HG02973 (cell line): ENCODE measurements at regions not wholly inside any gene's neighbourhood (a gene's known extent, or its start where the extent isn't known, plus 50 kb on each side); places are given as distances from the start of the nearest gene placed in this dataset.

Experiments used
- ATAC-seq: cut with Tn5 transposase; IDR thresholded peaks from one replicate; pipeline ENCODE4 v1.9.1; 2021; ENCODE audit warnings: moderate library complexity; ENCODE audit not compliant: unreplicated experiment

DNA sequence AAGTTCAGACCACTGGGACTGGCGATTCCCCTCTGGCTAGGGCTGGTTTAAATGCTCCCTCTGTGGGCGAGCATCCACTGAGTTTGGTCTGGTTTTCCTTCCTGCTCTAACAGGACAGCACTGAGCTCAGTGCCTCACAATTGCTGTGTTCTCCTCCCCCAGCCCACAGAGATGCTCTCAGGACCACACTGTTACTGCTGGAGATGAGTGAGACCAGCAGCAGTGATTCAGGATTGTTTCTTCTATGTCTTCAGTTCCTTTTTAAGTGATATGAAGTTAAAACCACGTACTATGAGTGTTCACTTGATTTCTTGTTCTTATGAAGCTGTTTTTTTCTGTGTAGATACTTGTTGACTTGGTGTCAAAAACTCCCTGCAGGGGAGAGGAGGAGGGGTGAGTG, 180.4 kb upstream of the COL8A1 start:
- no peak for ATAC-seq

DNA sequence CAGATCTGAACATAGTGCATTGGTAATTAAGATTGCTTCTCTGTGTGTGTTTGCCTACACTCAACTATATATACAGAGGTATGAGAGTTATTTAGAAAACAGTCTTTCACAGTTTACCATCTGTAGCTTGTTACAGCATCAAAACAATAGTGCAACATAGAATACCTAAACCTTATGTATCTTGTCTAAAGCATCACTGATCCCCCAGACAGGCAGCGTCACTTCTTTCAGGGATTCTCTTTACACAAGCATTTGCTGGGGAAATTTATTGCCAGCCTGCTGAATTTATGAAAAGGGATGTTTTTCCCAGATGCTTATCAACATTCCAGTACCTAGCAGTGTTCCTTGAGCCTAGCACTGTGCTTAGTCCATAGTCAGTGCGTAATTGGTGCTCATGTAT, 195.8 kb upstream of the COL8A1 start:
- ATAC-seq = no peak

DNA sequence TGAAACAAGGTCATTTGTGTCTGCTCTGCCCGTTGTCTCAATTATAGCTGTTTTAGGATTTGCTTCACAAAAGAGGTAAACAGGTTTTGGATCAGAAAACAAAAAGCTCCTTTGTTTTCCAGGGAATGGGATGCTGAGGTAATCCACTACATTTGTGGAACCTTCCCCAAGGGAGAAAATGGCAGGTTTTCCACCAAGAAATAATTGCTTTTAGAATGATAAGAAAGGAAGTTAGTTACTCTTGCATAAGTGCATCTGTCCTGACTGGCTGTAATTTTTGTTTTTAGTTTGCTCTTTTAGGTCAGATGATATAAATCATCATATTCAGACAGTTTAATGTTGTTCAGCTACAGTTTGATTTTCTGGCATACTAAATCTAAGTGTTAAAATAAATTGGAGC, 198.5 kb upstream of the COL8A1 start:
- no peak for ATAC-seq

DNA sequence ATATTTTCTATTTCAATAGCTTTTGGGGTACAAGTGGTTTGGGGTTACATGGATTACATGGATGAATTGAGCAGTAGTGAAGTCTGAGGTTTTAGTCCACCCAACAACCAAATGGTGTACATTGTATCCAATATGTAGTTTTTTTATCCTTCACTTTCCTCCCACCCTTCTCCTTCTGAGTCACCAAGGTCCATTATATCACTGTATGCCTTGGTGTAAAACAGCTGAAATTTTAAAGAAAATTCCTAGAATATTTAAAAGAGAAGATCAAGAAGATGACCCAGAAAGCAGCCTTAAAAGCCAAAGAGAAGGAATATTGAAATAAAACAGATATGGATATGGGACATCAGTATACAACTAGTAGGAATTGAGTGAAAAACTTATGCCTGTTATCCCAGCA, 204.2 kb upstream of the COL8A1 start:
- no peak for ATAC-seq

DNA sequence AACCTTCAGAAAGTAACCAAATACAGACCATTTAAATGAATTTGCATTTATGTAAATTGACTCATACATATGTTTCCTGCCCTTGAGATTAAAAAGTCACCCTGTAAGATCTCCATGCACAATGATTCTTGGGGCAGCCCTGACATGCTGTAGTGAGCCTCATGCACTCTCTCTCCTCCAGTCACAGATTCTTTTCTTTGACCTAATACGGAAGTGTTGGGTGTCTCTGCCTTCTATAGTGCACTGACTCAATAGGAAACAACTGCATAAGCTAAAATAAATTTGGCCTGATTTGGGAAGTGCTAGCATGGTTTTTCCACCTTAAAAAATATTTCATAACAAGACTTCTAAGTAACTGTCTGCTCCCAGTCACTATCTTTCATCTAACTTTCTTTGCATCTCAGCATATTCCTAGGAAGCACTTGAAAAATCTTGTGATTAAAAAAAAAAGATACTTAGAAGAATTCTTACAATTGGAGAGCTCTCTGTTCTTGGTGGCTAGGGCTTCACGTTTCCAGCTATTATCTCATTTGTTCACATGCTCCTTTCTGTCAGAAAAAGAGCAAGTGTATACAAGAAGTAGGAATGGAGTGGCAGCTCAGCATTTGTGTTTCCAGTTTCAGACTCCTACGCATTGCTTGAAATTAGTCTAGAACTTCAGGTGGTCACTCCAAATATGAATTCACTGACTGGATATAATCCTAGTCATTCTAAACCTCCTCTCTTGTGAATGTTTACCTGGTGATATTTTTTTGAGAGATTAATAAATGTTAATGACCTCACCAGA, 207.9 kb upstream of the COL8A1 start:
- ATAC-seq = peak; percentile 78

DNA sequence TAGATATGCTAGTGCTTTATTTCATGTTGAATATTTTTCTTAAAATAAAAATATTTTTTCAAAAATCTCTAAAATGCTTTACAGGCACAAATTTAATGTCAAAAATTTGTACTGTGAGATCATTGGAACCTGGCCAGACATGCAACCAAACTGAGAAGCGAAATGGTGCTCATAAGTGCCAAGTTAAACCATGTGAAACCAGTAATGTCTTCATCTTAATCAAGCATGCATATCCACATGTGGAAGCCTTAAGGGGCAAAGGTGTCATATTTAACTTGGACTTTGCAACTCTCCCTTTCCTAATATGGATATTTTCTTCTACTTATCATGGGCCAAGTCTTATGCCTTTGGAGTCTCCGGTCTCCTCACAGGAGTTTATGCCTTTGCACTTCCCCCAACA, 208.9 kb upstream of the COL8A1 start:
- ATAC-seq = no peak

DNA sequence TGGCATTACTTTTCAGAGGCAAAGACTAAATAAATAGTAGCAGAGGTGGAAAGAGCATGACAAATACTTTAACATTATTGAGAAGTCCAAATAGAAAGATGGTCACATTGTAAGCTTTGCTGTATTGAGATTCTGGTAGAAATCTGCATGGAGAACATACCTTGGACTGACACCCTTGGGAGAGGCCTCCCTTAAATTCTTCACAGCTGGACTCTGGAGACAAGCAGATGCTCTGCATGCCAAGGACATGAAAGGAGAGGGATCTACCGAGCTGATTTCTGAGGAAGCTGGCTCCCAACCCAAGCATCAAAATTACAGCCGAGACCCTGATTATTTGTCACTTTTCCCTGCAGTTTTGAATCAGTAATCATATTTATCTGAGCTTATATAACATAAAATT, 212.5 kb upstream of the COL8A1 start:
- no peak for ATAC-seq

DNA sequence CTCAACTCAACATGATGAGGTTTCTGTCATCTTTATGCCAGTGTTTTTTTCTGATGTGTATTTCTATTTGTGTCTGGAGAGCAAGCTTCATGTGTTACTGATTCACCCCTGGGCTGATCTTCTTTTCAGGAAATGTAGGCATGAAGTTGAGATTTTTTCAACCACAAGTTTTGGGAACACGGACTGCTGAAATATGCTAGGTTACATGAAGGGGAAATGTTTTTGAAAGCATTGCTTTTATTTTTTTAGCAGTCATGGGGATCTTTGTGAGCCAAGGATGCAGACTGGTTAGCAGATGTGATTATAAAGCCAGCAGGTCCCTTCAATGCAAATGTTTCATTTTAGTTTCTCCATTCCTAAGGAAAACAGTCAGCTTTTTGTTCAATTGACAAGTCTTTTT, 219.3 kb upstream of the COL8A1 start:
- peak; percentile 29 for ATAC-seq

DNA sequence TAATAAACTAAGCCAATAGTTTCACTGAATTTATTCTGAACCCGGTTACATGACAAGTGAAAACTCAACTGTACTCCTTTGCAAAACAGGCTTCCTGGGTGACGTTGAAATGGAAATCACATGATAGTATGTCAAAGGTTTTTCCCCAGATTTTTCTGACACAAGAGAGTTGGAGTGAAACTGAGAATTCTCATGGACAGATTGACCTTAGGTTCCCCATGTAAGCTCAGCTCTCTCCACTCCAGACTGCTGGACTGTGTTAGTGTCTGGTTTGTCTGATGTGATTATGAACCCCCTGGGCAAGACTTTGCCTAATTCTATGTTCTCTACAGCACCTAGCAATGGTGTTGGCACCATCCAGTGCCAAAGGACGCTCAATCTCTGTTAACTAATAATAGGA, 219.7 kb upstream of the COL8A1 start:
- peak; percentile 72 for ATAC-seq

DNA sequence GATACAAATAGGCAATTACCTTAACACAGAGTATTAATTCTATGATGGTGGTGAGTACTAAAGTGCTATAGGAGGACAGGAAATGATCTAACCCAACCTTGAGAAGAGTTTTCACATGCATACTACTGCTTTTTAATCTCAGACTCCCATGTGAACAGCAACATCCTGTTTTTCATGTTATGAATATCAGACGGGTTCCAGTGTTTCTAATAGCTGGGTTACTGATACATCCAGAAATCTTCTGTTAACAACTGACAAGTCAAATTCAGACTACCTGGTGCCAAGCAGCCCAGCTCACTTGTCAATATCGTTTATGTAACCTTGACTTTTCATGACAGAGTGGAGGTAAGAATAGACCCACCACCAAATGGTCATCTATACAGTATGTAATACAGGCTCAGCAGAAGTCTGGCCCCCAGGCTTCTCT, 220.2 kb upstream of the COL8A1 start:
- ATAC-seq = peak; percentile 64

DNA sequence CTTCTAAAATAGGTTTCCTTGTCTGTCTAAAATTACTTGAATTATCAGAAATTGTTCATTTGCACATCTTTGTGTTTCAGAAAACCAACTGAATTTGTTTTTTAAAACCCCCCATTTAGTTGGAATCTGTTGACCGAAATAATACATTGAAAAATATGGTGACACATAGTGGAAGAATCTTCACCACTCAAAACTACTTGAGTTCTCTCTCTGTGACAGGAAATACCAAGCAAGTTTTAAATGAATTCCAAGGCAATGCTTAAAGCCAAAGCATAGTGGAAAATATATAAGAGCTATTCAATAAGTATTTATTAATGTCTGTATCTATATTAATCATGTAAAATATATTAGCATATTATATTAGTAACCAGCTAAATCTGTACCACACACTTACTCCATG, 224.9 kb upstream of the COL8A1 start:
- ATAC-seq = no peak

DNA sequence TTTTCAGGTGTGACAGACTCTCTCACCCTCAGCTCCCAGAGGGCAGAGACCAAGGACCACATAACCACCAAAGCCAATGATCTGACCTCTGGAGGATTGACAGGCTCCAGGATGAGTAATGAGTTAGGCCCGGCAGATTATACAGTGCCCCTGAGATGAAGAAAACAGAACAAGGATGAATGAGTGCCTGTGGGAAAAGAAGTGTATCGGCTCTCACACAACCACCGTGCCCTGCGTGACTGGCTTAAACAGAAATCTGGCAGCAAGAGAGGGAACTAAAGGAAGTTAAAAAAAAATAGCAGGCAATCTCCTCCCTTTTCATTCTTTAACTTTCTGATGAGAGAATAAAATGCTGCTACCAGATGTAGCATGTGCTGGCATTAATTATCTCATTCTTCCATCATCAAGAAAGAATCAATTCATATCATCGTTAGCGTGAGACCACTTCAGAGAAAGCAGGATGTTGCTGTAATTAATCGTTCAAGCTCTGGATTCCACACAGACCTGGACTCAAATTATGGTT, 227.5 kb upstream of the COL8A1 start:
- ATAC-seq = no peak

DNA sequence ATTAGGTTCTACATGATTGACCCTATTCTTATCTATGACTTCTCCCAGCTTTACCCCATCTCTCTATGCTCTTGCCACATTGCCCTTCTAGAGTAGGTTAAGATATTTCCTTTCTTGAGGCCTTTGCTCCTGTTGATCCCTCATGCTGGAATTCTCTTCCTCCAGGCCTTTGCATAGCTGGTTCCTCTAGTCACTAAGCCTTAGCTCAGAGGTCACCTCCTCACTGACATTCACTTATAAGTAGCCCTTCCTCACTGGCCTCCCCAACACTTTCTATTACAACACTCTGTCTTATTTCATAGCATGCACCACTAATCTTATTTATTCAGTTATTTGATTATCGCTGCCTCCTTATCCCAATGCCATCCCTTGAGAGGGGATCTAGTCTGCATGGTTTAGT, 228.4 kb upstream of the COL8A1 start:
- no peak for ATAC-seq

DNA sequence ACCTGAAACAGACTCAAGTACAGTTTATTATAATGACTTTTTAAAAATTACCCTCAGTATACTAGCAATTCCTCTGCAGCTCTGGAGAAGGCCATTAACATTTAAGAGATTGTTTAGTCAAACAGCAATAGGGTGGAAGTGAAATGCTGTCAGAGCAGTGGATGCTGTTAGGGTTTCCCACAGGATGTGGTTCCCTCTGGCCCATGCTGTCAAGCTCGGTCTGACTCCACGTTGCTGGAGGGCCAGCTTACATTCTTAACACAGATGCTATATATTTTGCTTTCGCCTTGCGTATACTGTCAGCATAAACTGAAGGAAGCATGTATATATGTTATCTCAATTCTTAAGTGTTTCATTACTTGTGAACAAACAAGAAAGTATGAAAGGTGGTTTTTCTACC, 231.1 kb upstream of the COL8A1 start:
- ATAC-seq = no peak

DNA sequence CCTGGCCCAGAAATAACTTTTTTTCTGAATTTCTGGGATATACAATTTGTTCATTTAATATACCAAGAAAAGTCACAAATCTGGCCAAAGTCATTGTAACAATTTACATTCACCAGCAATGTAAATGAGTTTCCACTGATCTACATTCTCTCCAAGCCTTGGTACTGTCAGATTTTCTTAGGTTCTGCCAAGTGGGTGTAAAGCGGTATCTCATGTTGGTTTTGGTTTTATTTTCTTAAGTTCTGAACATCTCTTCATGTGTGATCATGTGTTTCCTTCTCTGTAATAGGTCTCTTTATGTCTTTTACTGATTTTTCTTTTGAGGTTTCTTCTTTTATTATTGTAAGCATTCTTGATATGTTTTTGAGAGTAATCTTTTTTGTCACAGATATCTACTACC, 235.6 kb upstream of the COL8A1 start:
- no peak for ATAC-seq

DNA sequence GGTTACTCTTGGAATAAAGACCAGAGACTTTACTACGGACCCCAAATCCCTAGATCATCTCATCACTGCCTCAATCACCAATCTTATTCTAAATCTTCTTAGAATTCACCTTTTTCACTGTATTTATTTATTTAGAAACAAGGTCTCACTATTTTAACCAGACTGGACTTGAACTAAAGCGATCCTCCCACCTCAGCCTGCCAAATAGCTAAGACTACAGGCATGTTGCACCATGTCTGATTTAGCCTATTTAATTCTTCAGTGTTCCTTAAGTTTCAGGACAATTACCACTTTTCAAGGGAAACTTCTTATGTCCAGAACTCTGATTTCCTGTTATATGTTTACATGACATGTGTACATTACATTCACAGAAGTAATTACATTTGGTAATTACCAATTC, 238.0 kb upstream of the COL8A1 start:
- no peak for ATAC-seq

DNA sequence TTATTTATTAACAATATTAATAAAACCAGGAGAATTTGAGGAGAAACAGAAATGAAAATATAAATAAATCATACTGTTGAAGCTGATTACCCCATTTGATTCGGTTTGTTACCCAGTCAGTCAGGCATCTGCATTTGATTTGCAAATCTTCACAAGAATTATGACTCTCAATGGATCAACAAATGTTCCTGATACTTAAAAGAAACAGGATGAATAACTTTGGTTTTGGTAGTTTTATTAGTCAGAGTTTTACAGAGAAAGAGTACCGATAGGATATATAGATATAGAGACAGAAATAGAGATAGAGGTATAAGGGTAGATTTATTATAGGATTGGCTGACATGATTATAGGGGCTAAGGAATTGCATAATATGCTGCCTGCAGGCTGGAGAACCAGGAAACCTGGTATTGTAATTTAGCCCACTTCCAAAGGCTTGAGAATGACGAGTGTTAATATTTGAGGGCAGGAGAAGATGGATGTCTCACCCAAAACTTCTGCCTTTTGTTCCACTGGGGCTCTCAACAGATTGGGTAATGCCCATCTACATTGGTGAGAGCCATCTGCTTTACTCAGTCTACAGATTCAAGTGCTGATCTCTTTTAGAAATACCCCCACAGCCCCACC, 241.6 kb upstream of the COL8A1 start:
- ATAC-seq = no peak

DNA sequence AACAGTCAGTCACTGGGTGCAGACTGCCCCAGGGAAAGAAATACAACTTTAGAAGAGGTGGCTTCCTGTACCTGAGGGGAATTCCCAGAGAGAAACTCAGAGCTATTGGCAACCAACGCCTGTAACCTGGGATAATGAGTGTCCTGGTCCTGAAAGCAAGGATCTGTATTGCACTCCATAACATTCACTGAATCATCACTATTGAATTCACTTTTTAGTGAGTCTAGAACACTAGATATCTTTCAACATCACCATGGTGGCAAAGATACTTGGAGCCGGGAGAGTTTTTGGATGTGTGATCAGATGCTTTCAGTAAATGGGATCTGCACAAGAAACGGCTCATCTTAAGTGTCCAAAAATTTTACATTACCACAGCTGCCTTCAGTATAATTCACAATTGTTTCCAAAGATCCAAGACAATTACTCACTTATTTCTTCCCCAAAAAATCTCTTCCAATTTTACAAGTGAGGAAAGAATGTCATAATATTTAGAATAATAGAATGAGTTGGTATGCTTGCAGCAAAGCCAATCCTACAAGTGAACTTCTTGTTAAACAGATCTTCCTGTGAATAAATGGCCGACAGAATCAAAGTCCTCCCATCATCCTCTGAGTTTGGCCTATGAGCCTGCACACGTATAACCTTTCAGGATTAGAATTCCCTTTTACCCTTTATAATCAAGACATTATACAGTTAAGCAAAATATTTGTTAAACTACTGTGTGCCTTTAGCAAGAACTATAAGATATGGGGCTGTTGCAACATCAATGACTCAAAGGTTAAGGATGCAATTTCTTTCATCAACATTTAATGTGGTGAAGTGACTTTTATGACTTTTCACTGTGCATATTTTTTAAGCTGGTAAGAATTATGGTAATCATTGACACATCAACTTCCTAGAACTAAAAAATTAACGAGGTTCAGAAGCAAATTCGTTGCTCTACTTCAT, 243.3 kb upstream of the COL8A1 start:
- no peak for ATAC-seq

DNA sequence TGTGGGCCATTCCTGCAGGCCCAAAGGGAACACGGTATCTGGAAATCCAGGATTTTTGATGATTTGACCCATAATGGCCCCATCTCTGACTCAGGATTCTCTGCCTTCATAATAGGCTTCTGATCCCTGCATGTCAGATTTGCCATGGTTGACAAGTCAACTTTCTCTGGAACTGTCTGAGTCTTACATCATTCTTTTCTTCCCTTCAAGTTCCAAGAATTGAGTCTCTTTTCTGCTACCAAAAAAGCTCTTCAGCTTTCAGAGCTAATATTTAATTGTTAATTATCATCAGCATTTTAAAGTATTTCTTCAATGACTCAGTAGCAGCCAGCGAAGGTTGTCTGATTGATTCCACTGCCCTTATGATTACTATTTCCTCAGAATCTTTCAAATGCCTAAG, 244.4 kb upstream of the COL8A1 start:
- ATAC-seq = no peak

DNA sequence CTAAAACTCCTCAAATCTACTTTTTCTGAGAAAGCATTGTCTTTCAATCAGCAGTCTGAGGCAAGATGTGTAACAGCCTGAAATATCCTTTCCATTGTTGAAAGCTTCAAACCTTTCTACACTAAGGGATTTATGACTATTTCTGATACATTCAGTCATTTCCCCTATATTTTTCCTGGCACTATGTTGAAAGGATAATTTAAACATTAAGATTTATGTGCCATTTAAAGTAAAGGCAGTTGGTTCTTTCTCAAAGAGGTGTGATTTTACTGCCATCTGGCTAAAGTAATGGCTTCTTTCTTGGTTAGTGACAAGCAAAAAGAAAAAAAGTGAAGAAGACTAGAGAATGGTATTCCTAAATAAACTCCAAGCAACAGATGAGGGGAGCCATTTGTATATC, 249.6 kb upstream of the COL8A1 start:
- ATAC-seq = no peak

DNA sequence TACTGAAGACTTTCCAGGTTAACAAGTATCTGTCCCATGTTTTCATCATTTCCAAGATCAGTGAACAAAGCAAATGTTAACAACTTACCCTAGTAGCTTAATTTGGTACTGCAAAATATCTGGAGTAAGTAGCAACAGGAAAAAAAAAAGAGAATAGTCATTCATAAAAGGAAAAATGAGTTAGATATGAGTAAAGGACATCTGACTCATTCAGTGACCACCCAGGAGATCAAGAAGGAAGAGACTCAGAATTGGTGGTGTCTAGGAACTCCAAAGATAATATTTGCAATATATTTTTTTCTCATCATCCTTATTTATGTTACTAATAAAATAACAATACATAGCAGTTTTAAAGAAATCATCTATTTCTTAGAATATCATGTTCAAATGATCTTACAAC, 253.8 kb upstream of the COL8A1 start:
- ATAC-seq = no peak
